22Rv1 (cell line): ENCODE measurements at regions not wholly inside any gene's neighbourhood (a gene's known extent, or its start where the extent isn't known, plus 50 kb on each side); places are given as distances from the start of the nearest gene placed in this dataset.

Source experiments
- H3K27ac ChIP-seq: fragments of 450-650 bp; 2 replicates; pipeline ENCODE4 v1.5.1; 2017
- ZFX ChIP-seq: fragments of 450-650 bp; IDR thresholded peaks from 2 replicates; pipeline ENCODE4 v1.6.1; 2017; ENCODE audit warnings: antibody characterized with exemption, borderline replicate concordance
- TF ChIP-seq, protein P1 (sequence below): fragments of 450-650 bp; IDR thresholded peaks from 2 replicates; pipeline ENCODE4 v1.5.1; 2017; ENCODE audit warnings: mild to moderate bottlenecking

DNA sequence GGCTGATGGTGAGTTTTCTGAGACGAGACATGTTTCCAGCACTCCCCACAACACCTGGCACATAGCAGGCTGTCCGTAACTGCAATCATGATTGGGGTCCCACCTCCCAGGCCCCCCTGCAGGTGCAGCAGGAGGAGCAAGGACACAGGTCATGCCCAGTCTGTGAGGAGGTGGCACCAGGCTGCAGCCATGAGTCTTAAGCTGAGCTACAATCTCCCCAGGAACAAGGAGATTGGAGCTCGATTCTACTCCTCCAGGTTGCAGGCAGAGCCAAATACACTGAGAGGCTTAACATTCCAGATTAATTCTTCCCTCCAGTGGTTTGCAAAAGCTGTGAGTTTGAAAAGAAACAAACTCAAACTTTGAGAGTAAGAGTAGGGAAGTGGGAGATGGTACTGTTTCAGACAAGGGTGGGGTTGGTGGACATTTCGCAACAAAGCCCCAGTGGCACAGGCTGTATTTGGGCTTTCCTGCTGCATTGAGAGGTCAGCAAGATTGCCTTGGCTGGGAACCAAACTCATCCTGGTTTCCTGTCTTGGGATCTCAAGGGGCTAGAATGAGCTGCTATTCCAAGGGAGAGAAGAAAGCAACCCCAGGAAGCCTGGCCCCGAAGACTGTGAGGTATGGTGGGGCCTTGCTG is 64.8 kb upstream of the GALNT2 start:
- no peak overlapping the region for H3K27ac ChIP-seq
- no peak for TF ChIP-seq ZFX
- TF ChIP-seq, protein P1, sequence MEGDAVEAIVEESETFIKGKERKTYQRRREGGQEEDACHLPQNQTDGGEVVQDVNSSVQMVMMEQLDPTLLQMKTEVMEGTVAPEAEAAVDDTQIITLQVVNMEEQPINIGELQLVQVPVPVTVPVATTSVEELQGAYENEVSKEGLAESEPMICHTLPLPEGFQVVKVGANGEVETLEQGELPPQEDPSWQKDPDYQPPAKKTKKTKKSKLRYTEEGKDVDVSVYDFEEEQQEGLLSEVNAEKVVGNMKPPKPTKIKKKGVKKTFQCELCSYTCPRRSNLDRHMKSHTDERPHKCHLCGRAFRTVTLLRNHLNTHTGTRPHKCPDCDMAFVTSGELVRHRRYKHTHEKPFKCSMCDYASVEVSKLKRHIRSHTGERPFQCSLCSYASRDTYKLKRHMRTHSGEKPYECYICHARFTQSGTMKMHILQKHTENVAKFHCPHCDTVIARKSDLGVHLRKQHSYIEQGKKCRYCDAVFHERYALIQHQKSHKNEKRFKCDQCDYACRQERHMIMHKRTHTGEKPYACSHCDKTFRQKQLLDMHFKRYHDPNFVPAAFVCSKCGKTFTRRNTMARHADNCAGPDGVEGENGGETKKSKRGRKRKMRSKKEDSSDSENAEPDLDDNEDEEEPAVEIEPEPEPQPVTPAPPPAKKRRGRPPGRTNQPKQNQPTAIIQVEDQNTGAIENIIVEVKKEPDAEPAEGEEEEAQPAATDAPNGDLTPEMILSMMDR, result no peak

DNA sequence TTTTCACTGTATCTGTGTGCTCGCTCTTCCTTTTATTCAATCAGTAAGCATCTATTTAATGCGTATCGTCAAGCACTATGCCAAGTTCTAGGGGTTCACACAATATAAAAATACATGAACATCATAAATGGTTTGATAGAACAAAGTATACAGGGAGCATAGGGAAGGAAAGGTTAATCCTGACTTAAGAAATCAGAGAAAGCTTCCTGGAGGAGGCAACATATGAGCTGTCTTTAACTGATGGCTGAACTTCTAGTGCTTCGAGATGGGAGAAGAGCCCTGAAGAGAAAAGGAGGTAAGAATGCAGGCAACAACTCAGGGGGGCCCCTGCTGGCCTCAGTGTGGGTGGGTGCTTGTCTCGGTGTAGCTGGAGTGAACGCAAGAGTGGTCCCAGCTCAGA is 63.6 kb upstream of the GALNT2 start:
- no peak for TF ChIP-seq ZFX
- H3K27ac ChIP-seq, result no peak overlapping the region

DNA sequence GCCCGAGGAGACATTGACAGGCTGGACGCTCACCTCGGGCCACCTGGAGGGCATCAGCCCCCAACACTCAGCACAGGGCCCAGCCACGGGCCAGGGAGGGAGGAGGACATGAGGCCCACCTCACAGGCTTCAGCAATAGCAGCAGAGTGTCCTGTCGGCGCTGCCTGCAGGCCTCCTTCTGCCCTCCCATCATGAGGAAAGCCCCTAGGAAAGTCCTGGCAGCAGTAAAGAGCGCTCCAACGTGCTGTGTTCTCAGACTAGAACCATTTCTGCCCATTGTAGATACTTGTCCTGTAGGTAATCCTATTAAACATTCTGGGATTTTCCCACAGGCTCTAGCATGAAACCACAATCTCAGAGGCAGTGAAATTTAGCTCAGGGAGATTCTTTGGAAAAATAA is 62.0 kb upstream of the GALNT2 start:
- H3K27ac ChIP-seq, result no peak overlapping the region
- no peak for TF ChIP-seq ZFX
- TF ChIP-seq, protein P1, result no peak

DNA sequence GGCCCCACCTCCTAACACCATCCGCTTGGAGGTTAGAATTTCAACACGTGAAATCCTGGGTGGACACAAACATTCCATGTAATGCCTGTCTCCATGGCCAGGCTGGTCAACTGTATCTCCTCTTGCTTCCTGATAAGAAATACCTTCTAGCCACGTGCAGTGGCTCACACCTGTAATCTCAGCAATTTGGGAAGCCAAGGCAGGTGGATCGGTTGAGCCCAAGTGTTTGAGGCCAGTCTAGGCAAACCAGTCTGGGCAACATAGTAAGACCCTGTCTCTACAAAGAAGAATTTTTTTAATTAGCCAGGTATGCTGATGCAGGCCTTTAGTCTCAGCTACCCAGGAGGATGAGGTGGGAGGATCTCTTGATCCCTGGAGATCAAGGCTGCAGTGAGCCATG is 58.3 kb upstream of the GALNT2 start:
- TF ChIP-seq, protein P1, result no peak
- no peak for TF ChIP-seq ZFX
- H3K27ac ChIP-seq, result no peak overlapping the region

- no peak overlapping the region for H3K27ac ChIP-seq
- no peak for TF ChIP-seq ZFX
- TF ChIP-seq, protein P1, result no peak
Measured at GRCh38 chr1:230009611-230010313, 57.3 kb upstream of the GALNT2 start.

DNA sequence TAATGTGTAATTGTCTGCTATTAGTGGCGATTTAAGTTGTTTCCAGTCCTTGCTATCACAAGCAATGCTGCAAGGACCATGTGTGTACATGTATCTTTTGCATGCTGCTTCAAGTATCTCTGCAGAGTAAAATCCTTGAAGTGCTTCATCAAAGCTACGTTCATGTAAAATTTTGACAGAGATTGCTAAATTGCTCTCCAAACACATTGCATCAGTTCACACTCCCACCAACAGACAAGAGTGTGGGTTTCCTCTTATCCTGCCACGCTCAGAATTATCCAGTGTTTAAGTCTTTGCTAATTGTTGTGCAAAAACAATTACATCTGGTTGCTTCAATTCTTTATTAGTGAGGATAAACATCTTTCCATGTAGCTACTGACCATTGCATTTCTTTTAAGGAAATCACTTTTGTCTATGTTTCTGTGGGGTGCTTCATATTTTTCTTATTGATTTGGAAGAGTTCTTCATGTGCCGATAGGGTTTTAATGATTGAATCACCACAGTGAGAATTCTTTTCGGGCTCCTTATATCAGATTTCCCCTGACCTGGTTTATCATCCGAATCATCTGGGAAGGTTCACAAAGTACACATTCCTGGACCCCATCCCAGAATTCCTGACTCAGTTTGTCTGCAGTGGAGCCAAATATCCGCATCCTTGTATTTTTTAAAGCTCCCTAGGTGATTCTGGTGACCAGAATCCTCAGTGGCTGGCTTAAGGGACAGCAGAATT is 56.3 kb upstream of the GALNT2 start:
- no peak overlapping the region for H3K27ac ChIP-seq
- TF ChIP-seq, protein P1, result no peak
- no peak for TF ChIP-seq ZFX

GRCh38 chr1:230011333-230012092 is 55.5 kb upstream of the GALNT2 start:
- no peak overlapping the region for H3K27ac ChIP-seq
- TF ChIP-seq, protein P1, result no peak
- no peak for TF ChIP-seq ZFX
